NCI-H2196 (cell line): ENCODE measurements at regions not wholly inside any gene's neighbourhood (a gene's known extent, or its start where the extent isn't known, plus 50 kb on each side); places are given as distances from the start of the nearest gene placed in this dataset.
"Not testable (repeated sequence)": the region's sequence is repeated elsewhere in the genome, so short reads cannot be mapped to it uniquely, and the experiment has no call there.

Experiments
- DNase-seq: peaks from one replicate; lab custom pipeline; 2025; ENCODE audit not compliant: unreplicated experiment; lab: John Stamatoyannopoulos, UW

GRCh38 chr12:38157933-38158401 is 158.6 kb upstream of the ALG10B start:
- no peak for DNase-seq

- DNase-seq, result no peak
Observed at GRCh38 chr12:38158428-38159091, 158.0 kb upstream of the ALG10B start.

GRCh38 chr12:38159092-38159551 is 157.5 kb upstream of the ALG10B start:
- DNase-seq, result no peak

GRCh38 chr12:38159591-38160317 is 156.8 kb upstream of the ALG10B start:
- DNase-seq, result no peak

- DNase-seq, result no peak
Observed at GRCh38 chr12:38160318-38161122, 156.1 kb upstream of the ALG10B start.

GRCh38 chr12:38161123-38162000 is 155.2 kb upstream of the ALG10B start:
- DNase-seq, result no peak

- no peak for DNase-seq
Observed at GRCh38 chr12:38162013-38162412, 154.6 kb upstream of the ALG10B start.

- DNase-seq, result no peak
Observed at GRCh38 chr12:38162708-38163441, 153.7 kb upstream of the ALG10B start.

GRCh38 chr12:38163442-38163801 is 153.2 kb upstream of the ALG10B start:
- no peak for DNase-seq

- DNase-seq, result no peak
Observed at GRCh38 chr12:38166225-38166624, 150.3 kb upstream of the ALG10B start.

- DNase-seq, result no peak
Observed at GRCh38 chr12:38175538-38175937, 141.0 kb upstream of the ALG10B start.

- DNase-seq, result not testable (repeated sequence)
Observed at GRCh38 chr12:38183617-38184016, 133.0 kb upstream of the ALG10B start.

- DNase-seq, result not testable (repeated sequence)
Observed at GRCh38 chr12:38197286-38197685, 119.3 kb upstream of the ALG10B start.

- no peak for DNase-seq
Observed at GRCh38 chr12:38201461-38202276, 114.9 kb upstream of the ALG10B start.

GRCh38 chr12:38204831-38205230 is 111.7 kb upstream of the ALG10B start:
- no peak for DNase-seq

GRCh38 chr12:38222011-38222410 is 94.6 kb upstream of the ALG10B start:
- no peak for DNase-seq

- not testable (repeated sequence) for DNase-seq
Observed at GRCh38 chr12:38238328-38238727, 78.2 kb upstream of the ALG10B start.

- no peak for DNase-seq
Observed at GRCh38 chr12:38253778-38254177, 62.8 kb upstream of the ALG10B start.

GRCh38 chr12:38258411-38258810 is 58.2 kb upstream of the ALG10B start:
- DNase-seq, result no peak
